ENCODE measurements at regions not wholly inside any gene's neighbourhood (a gene's known extent, or its start where the extent isn't known, plus 50 kb on each side); places are given as distances from the start of the nearest gene placed in this dataset.

- WGBS: 81% methylated on average over 6 of the region's 6 CpGs
Measured at GRCh38 chr3:177935047-177935446, 601.2 kb upstream of the KCNMB2 start.

GRCh38 chr3:177936721-177937120, 599.5 kb upstream of the KCNMB2 start:
- Histone ChIP-seq H3K9me3 (no peaks in the 10 kb centered on the region), H3K36me3 (no peaks in the 10 kb centered on the region), H3K4me1 (peaks cover 9% of the 10 kb centered on the region), H3K27me3 (no peaks in the 10 kb centered on the region), H3K4me3 (no peak overlapping the region), H3K27ac (no peak overlapping the region)
- DNase-seq (ENCODE audit: low spot score in 2 of 2): no peak
- TF ChIP-seq POLR2A (IDR thresholded peaks at IDR 0.05) (no peak), CTCF (IDR thresholded peaks at IDR 0.05) (no peak), EP300 (IDR thresholded peaks at IDR 0.05) (no peak), POLR2AphosphoS5 (IDR thresholded peaks at IDR 0.05) (no peak)
- WGBS: 93% methylated on average over 2 of the region's 2 CpGs

More at GRCh38 chr3:177935047-177935446, 601.2 kb upstream of the KCNMB2 start:
- TF ChIP-seq POLR2AphosphoS5 (IDR thresholded peaks at IDR 0.05) (no peak), EP300 (IDR thresholded peaks at IDR 0.05) (no peak), CTCF (IDR thresholded peaks at IDR 0.05) (no peak), POLR2A (IDR thresholded peaks at IDR 0.05) (no peak)
- no peaks in the 10 kb centered on the region for H3K9me3 ChIP-seq
- no peak overlapping the region for H3K27ac ChIP-seq
- no peak overlapping the region for H3K4me3 ChIP-seq
- no peaks in the 10 kb centered on the region for H3K27me3 ChIP-seq
- no peak for DNase-seq (ENCODE audit: low spot score in 2 of 2)
- H3K4me1 ChIP-seq: peaks cover 16% of the 10 kb centered on the region
- H3K36me3 ChIP-seq: no peaks in the 10 kb centered on the region

GRCh38 chr3:177942911-177943310, 593.3 kb upstream of the KCNMB2 start:
- no peaks in the 10 kb centered on the region for H3K9me3 ChIP-seq
- peaks cover 18% of the 10 kb centered on the region for H3K4me1 ChIP-seq
- H3K36me3 ChIP-seq: no peaks in the 10 kb centered on the region
- H3K27me3 ChIP-seq: no peaks in the 10 kb centered on the region
- 91% methylated on average over 2 of the region's 2 CpGs for WGBS
- H3K4me3 ChIP-seq: no peak overlapping the region
- no peak for DNase-seq (ENCODE audit: low spot score in 2 of 2)
- TF ChIP-seq POLR2AphosphoS5 (IDR thresholded peaks at IDR 0.05): no peak
- no peak for TF ChIP-seq POLR2A (IDR thresholded peaks at IDR 0.05)
- TF ChIP-seq CTCF (IDR thresholded peaks at IDR 0.05): no peak
- no peak for TF ChIP-seq EP300 (IDR thresholded peaks at IDR 0.05)
- H3K27ac ChIP-seq: no peak overlapping the region

DNA sequence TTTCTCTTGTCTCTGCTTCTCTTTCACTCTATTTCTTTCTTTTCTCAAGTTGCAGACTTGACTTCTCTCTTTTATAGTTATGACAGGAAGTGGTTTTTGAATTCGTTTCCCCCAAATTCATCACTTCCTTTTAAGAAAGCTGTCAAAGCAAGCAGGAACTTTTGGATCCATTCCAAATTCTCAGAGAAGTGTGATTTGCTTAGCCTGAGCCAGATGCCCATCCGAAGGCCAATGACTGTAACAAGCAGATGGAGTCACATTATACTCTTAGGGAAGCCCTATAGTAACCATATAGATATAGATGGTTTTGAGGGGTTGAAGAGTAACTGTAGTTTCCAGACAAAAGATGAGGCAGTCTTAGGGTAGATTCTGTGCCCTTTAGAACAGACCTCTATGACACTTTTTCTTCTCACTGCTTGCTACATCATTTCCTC, 592.0 kb upstream of the KCNMB2 start:
- H3K36me3 ChIP-seq: no peaks in the 10 kb centered on the region
- H3K4me3 ChIP-seq: no peak overlapping the region
- H3K27ac ChIP-seq: no peak overlapping the region
- no peaks in the 10 kb centered on the region for H3K27me3 ChIP-seq
- DNase-seq (ENCODE audit: low spot score in 2 of 2): no peak
- no peaks in the 10 kb centered on the region for H3K9me3 ChIP-seq
- TF ChIP-seq EP300 (IDR thresholded peaks at IDR 0.05): no peak
- no peak for TF ChIP-seq POLR2AphosphoS5 (IDR thresholded peaks at IDR 0.05)
- no peak for TF ChIP-seq POLR2A (IDR thresholded peaks at IDR 0.05)
- no peak for TF ChIP-seq CTCF (IDR thresholded peaks at IDR 0.05)
- 76% methylated on average over 2 of the region's 2 CpGs for WGBS
- H3K4me1 ChIP-seq: peaks cover 18% of the 10 kb centered on the region

DNA sequence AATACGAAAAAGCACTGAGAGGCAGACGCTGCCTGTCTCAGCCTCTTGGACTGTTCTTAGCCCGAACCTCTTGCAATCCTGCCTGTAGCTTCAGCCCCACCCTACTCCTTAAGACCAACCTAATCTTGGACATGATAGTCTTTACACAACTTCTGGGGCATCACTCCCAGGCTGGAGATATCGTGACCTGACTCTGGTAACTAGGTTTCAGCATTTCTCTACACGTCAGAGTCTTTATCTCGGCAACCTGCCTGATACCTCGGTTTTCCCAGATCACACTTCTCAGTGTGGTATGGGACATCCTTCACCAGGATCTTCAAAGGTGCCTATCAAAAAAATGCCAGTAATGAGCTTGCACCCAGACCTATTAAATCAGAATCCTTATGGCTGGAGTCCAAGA, 590.2 kb upstream of the KCNMB2 start:
- Histone ChIP-seq H3K4me3 (no peak overlapping the region), H3K36me3 (no peaks in the 10 kb centered on the region)
- WGBS: 76% methylated on average over 7 of the region's 7 CpGs

More for the DNA sequence above, 590.2 kb upstream of the KCNMB2 start:
- Histone ChIP-seq H3K9me3 (no peaks in the 10 kb centered on the region), H3K4me1 (peaks cover 18% of the 10 kb centered on the region), H3K27ac (no peak overlapping the region), H3K27me3 (no peaks in the 10 kb centered on the region)
- no peak for DNase-seq (ENCODE audit: low spot score in 2 of 2)
- TF ChIP-seq POLR2A (IDR thresholded peaks at IDR 0.05) (no peak), POLR2AphosphoS5 (IDR thresholded peaks at IDR 0.05) (no peak), CTCF (IDR thresholded peaks at IDR 0.05) (no peak), EP300 (IDR thresholded peaks at IDR 0.05) (no peak)
